Occipital lobe (tissue), 1 donor: ENCODE measurements at regions not wholly inside any gene's neighbourhood (a gene's known extent, or its start where the extent isn't known, plus 50 kb on each side); places are given as distances from the start of the nearest gene placed in this dataset.

Experiments used
- DNase-seq: peaks from one replicate; lab custom pipeline; 2025; lab: John Stamatoyannopoulos, UW

DNA sequence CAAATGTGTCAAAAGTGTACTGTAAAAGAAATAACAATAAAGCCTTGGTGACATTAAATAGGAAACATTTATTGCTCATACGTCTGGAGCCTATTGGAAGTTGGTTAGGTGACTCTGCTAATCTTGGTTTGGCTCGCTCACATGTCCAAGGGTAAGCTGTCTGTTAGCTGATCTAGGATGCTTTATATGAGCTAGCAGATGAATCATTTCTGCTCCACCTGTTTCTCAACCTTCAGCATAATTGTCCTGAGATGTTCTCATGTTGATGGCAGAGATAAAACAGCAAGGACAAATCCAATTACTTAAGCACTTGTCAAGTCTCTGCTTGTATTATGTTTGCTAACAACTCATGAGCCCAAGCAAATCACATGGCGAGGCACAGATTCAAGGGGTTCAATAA is 56.0 kb upstream of the CD53 start:
- no peak for DNase-seq

DNA sequence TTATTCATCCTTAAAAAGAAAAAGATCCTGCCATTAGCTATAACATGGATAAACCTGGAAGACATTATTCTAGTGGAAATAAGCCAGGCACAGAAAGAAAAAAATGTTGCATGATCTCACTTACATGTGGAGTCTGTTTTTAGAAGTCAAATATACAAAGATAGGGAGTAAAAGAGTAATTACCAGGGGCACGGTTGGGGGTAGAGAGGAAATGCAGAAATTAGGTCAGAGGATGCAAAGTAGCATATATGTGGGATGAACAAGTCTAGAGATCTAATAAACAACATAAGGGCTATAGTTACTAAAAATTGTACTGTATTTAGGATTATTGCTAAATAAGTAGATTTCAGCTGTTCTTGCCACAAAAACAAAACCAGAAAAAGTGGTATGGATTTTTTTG is 61.4 kb upstream of the CD53 start:
- DNase-seq: no peak

- DNase-seq: no peak
Measured at GRCh38 chr1:110800079-110800478, 72.9 kb upstream of the CD53 start.

DNA sequence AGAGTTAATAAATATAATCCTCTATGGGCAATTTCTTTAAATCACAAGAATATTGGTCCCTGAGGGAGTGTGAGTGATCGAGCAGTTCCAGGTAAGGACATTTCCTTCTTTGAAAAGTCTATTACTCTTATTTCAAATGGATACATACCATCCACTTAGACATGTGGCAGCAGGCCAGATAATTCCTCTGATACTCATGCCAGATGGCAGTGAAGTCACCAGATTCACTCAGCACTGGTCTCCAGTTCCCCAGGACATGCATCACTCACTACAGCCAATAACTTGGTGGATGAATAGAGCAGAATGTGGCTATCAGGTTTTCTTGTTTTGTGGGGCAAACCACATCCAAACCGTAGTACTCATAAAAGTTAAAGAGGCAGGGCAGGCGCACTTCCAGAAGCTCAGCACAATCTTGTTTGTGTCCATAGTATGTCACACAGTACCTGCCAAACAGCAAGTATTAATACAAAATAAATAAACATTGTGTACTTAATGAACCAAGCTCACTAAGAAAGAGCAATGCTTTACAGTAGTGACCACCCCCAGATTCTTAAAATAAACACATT is 74.2 kb upstream of the CD53 start:
- DNase-seq: no peak

DNA sequence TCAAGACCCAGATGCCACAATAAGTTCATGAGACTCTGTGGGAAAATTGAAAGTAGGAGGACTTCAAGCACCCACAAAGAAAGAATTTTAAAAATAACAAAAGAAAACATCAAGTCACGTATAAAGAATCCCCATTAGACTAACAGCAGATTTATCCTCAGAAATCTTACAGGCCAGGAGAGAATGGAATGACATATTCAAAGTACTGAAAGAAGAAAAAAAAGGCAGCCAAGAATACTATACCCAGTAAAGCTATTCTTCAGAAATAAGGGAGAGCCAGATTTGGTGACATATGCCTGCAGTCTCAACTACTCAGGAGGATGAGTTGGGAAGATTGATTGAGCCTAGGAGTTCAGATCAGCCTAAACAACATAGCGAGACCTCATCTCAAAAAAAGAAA is 84.3 kb upstream of the CD53 start:
- DNase-seq: no peak

DNA sequence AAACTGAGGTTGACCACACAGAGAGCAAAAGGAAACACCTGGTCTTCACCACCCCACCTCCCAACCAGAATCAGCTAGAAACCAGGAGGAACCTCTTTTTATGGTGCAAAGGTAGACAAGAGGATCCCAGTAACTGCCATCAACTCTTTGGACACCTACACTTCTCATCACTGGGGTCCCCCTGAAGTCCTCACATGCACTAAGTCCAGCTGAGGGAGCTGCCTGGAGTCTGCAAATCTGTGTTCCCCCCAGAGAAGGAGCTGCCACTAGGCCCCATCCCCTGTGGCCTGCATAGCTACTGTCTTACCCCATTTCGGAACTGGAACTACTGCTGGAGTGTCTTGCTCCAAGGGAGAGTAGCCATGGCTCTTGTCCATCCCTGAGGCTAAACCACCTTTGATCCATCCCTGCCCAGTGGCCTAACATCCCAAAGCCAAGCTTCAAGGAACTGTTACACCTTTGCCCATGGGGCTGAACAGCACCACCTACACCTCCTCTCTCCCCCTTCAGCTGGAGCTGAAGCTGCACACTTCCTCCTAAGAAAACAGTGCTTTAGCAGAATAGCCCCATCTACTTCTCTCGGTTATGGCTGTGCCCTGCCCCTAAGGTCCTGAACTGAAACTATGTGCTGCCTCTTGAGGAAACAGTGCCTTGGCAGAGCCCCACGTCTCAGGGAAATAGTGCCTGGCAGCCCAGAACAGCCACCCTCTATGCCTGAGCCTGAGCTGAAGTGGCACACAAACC is 85.4 kb upstream of the CD53 start:
- DNase-seq: no peak

GRCh38 chr1:110786802-110787327 is 86.1 kb upstream of the CD53 start:
- DNase-seq: no peak

DNA sequence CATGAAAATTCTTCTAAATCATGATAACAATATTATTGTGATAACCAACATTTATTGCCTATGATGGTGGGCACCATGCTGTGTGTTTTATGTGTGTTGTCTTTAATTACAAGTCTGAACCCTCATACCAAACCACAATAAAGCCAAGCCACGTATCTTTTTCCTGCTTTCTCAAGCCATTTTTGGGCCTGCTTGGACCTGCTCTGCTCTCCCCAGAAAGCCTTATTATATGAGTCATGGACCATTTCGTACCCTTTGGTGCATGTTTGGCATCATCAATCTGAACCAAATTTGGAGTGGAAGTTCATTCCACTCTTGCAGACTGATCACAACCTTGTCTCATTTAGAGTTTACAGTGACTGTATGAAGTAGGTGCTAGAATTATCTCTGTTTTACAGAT is 87.3 kb upstream of the CD53 start:
- DNase-seq: no peak

GRCh38 chr1:110785055-110785454 is 87.9 kb upstream of the CD53 start:
- no peak for DNase-seq

DNA sequence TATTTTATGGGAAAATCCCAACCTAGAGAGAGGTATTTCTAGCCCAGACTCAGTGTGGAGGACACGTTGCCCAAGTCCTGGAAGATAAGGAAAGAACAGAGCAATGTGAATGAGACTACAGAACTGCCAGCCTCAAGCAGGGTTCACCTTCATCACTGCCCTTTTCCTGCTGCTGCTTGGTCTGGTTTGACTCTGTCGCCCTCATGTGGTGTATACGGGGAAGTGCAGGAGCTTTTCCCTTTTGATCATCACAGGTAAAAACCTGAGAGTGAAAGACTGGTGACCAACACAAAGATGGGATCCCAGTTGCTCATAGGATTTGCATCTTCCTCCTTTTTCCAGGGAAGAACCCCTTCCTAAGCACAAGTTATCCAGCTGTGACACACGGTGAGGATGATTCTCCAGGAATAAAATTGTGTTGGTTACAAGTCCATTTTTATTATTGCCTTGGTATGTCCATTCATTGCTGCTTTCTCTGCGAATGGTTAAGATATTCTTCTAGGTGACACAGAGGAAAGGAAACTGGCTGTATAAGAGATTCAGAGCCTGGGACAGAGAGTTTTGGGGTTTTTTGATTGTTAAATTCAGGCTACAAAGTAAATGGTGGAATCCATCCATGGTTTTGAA is 89.5 kb upstream of the CD53 start:
- DNase-seq: no peak

GRCh38 chr1:110781525-110781924 is 91.4 kb upstream of the CD53 start:
- DNase-seq: no peak

GRCh38 chr1:110780600-110781484 is 92.1 kb upstream of the CD53 start:
- peak; percentile 24 for DNase-seq

- DNase-seq: no peak
Measured at GRCh38 chr1:110779636-110780035, 93.3 kb upstream of the CD53 start.

DNA sequence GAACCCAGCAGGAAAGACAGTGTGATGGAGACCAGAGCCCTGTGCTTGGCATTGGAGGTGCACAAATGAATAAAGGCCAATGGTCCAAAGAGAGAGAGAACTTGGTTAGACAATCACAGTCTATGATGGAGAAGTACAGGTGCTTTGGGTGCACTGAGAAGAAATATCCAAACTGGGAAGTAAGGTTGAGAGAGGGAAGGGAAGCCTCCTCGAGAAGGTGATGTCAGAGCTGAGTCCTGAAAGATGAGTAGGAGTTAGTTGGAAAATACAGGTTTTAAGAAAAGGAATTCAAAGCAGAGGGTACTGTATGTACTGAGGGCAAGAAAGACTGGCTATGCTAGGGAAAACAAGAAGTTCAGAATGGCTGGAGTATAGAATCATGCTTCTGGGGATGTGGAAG is 94.1 kb upstream of the CD53 start:
- no peak for DNase-seq

- no peak for DNase-seq
Measured at GRCh38 chr1:110777228-110777627, 95.7 kb upstream of the CD53 start.

DNA sequence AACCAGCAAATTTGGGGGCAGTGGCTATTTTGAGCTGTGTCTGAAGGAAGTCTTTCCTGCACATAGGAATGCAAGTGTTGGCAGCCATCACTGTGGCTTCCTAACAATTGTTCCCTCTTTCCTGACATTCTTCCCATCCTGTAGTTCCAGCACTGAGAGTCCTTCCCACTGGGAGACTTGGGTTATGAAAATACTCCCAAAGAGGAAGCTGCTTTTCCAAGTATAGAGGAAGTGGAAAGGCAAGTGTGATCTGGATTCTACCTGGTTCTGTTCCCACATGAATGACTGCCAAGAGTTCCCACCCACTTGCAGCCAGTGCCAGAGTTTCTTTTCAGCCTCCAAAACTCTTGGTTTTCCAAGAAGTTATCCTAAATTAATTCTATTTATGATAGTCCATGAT is 98.5 kb upstream of the CD53 start:
- no peak for DNase-seq

GRCh38 chr1:110773813-110774212 is 99.1 kb upstream of the KCNA3 start:
- DNase-seq: no peak

DNA sequence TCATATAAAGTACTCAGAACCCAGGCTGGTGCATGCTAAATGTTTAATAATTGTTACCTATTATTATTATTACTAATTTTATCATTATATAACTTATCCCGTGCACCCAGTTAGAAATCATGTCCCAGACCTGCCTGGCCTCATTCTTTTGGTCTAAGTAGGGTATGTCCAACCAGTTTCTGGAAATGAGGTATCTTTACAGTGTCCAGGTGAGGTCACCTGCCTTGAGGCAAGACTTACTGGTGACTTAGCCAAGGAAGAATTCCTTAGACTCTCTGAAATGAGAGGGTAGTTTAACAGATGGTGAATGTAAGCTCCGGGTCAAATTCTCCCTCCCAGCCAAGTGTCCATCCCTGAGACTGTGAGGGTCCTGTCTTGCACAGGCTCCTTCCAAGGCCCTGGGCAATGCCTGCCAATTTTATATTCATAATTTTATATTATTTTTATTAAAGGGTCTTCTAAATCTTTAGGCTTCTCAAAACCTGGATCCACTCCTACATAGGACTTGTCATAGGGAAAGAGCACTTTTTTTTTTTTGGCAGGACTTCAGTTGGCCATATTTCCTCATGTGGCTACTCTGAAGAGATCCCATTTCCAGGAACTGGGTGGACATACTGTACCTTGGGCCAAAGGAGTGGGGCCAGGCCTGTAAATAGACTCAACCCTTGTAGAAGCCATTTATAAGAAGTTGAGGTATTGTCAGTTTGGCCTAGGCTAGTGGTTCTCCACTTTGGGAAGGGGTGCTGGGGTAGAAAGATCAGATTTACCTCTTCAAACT is 96.7 kb upstream of the KCNA3 start:
- no peak for DNase-seq

- DNase-seq: no peak
Measured at GRCh38 chr1:110770832-110771231, 96.1 kb upstream of the KCNA3 start.

DNA sequence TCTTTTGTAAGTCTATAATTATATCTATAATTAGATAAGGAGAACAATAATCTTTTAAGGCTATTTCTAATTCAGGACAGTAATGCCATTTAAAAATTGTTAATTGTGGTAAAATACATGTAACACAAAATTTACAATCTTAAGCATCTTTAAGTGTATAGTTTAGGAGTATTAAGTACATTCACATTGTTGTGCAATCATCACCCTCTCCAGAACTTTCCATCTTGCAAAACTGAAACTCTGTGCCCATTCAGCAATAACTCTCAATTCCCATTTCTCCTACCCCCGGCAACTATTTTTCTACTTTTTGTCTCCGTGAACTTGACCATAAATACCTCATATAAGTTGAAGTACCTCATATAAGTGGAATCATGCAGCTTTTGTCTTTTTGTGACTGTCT is 93.9 kb upstream of the KCNA3 start:
- no peak for DNase-seq

- no peak for DNase-seq
Measured at GRCh38 chr1:110766336-110766647, 91.6 kb upstream of the KCNA3 start.
